ENCODE measurements at regions not wholly inside any gene's neighbourhood (a gene's known extent, or its start where the extent isn't known, plus 50 kb on each side); places are given as distances from the start of the nearest gene placed in this dataset.

DNA sequence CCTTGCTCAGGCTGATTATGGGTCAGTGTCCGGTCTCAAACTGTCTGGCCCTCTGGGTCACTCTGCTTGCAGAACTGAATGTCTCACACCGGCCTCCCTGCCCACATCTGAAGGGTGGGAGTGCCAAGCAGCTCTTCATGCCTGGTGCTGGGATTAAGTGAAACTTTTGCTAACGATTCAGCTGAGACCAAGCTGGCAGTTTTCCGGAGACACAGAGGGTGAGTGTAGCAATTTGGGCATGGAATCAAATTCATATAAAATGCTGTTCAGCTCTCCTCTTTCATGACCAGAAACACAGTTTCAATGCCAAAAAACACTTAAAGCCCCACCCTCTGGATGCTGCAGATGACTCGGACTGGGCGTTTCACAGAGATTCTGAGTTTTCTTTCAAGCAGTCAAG is 207.5 kb downstream of the NXNL2 start:
- Histone ChIP-seq H3K9me3 (ENCODE audit: control insufficient read depth, insufficient read depth, low read length) (peaks cover 7% of the 10 kb centered on the region), H3K4me3 (ENCODE audit: low read depth, low read length) (no peak overlapping the region), H3K27me3 (ENCODE audit: control insufficient read depth, insufficient read depth, low read length) (no peaks in the 10 kb centered on the region), H3K27ac (ENCODE audit: low read depth, low read length) (no peak overlapping the region)
- no peak for TF ChIP-seq CTCF (IDR thresholded peaks at IDR 0.05; ENCODE audit: low read depth, low read length)
- DNase-seq (ENCODE audit: low read depth, low spot score), result no peak
- CTCF ChIA-PET, result interaction anchor here (0.6 to 1.0 kb wide), 2 partner anchors 63 to 82 kb away, joined by 4 read pairs; no protein-coding TSS in a partner anchor
- POLR2A ChIA-PET, result no interaction called here

DNA sequence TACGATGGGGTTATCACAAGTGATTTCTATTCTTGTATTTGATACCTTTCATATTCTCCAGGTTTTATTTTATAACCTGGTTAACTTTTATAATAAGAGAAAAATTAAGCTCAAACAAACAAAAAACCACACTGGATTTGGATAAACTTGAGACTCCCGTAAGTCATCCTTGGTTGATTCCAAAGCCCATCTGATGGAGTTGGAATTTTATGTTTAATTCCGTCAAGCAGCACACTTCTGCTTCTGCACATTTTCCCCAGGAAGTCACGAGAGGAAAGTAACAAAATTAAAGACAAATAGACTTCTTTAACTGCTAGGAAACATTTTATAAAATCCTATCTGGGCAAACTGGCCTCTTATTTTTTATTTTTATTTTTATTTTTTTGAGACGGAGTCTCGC is 207.9 kb downstream of the NXNL2 start:
- CTCF ChIA-PET, result interaction anchor here (0.6 to 1.0 kb wide), 2 partner anchors 63 to 82 kb away, joined by 4 read pairs; no protein-coding TSS in a partner anchor
- DNase-seq (ENCODE audit: low read depth, low spot score), result no peak
- H3K27ac ChIP-seq (ENCODE audit: low read depth, low read length), result no peak overlapping the region

GRCh38 chr9:88745276-88746001 is 210.5 kb downstream of the NXNL2 start:
- Histone ChIP-seq H3K4me3 (ENCODE audit: low read depth, low read length) (no peak overlapping the region), H3K27ac (ENCODE audit: low read depth, low read length) (peak overlapping the region; percentile 79), H3K27me3 (ENCODE audit: control insufficient read depth, insufficient read depth, low read length) (no peaks in the 10 kb centered on the region), H3K9me3 (ENCODE audit: control insufficient read depth, insufficient read depth, low read length) (peaks cover 7% of the 10 kb centered on the region; the same call in 1 of the 2 replicates)
- POLR2A ChIA-PET, result interaction anchor here (0.6 to 2.6 kb wide), 9 partner anchors 9 to 431 kb away, joined by 3 to 14 read pairs (median 4); no protein-coding TSS in a partner anchor
- CTCF ChIA-PET, result interaction anchor here (0.6 to 1.7 kb wide), 3 partner anchors 18 to 114 kb away, joined by 3 to 4 read pairs (median 3); no protein-coding TSS in a partner anchor
- peak; percentile 97 for DNase-seq (ENCODE audit: low read depth, low spot score)
- no peak for TF ChIP-seq CTCF (IDR thresholded peaks at IDR 0.05; ENCODE audit: low read depth, low read length)

More for the DNA sequence above, 207.9 kb downstream of the NXNL2 start:
- peaks cover 7% of the 10 kb centered on the region; the same call in 1 of the 2 replicates for H3K9me3 ChIP-seq (ENCODE audit: control insufficient read depth, insufficient read depth, low read length)
- H3K27me3 ChIP-seq (ENCODE audit: control insufficient read depth, insufficient read depth, low read length), result no peaks in the 10 kb centered on the region
- TF ChIP-seq CTCF (IDR thresholded peaks at IDR 0.05; ENCODE audit: low read depth, low read length), result no peak
- no peak overlapping the region for H3K4me3 ChIP-seq (ENCODE audit: low read depth, low read length)
- POLR2A ChIA-PET, result no interaction called here

DNA sequence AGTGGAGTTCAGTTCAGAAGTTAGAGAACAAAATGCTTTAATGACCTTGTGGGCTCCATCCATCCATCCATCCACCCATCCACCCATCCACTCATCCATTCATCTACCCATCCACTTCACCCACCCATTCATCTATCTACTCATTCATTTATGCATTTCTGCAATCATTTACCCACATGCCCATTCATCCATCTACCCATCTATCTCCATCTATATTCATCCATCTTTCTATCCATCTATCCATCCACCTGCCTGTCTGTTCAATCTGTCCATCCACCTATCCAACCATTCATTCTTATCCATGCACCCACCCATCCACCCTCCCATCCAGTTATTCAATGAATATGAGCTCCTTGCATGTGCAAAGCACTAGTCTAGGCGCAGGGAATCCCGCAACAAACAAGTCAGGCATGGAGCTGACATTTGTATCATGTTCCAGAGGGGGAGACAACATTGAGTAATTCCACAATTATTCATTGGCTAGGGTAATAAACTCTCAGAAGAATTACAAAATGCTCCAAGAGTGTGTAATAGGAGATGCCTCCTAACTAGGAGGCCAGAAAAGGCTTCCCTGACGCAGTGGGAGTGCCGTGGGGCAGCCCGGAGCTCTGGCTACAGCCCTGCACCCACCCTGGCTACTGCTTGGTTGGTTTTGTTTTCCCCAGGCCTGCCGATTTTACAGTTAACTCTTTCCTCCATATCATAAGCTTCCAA is 211.2 kb downstream of the NXNL2 start:
- no peak overlapping the region for H3K4me3 ChIP-seq (ENCODE audit: low read depth, low read length)
- H3K27ac ChIP-seq (ENCODE audit: low read depth, low read length), result peak overlapping the region; percentile 90
- peak; percentile 81 for DNase-seq (ENCODE audit: low read depth, low spot score)
- POLR2A ChIA-PET, result interaction anchor here (0.6 to 2.6 kb wide), 16 partner anchors 13 to 565 kb away, joined by 3 to 14 read pairs (median 3); partner anchors contain the start of genes CKS2 and S1PR3
- H3K27me3 ChIP-seq (ENCODE audit: control insufficient read depth, insufficient read depth, low read length), result no peaks in the 10 kb centered on the region
- peaks cover 4% of the 10 kb centered on the region for H3K9me3 ChIP-seq (ENCODE audit: control insufficient read depth, insufficient read depth, low read length)
- no peak for TF ChIP-seq CTCF (IDR thresholded peaks at IDR 0.05; ENCODE audit: low read depth, low read length)
- CTCF ChIA-PET, result interaction anchor here (1.2 kb wide), 1 partner anchor 17 kb away, joined by 3 read pairs; no protein-coding TSS in a partner anchor
